Astrocyte of the cerebellum (primary cell): ENCODE measurements at regions not wholly inside any gene's neighbourhood (a gene's known extent, or its start where the extent isn't known, plus 50 kb on each side); places are given as distances from the start of the nearest gene placed in this dataset.

Source experiments
- DNase-seq: peaks from one replicate; pipeline ENCODE4 v3.0.0-alpha.2; 2011; ENCODE audit warnings: low read depth
- H3K4me3 ChIP-seq: 2 replicates; pipeline ENCODE4 v1.5.1; 2011; ENCODE audit warnings: mild to moderate bottlenecking, low read depth, low read length, moderate library complexity
- CTCF ChIP-seq: IDR thresholded peaks from 2 replicates; pipeline ENCODE4 v1.5.1; 2012; ENCODE audit warnings: low read length, low read depth, moderate library complexity, mild to moderate bottlenecking; ENCODE audit errors: missing control alignments
- in situ Hi-C: cut with HindIII; loops from 2 replicates; pipeline ENCODE4 v1.10.0; 2017; ENCODE audit warnings: low sequenced_read_pairs

- in situ Hi-C loops: loop anchor here (25.0 kb wide), 1 partner anchor 759 kb away; no protein-coding TSS in a partner anchor
Observed at GRCh38 chr5:113678202-113678601, 164.7 kb downstream of the YTHDC2 start.

GRCh38 chr5:113678924-113679575 is 165.6 kb downstream of the YTHDC2 start:
- no peak overlapping the region for H3K4me3 ChIP-seq
- in situ Hi-C loops: loop anchor here (25.0 kb wide), 1 partner anchor 758 kb away; no protein-coding TSS in a partner anchor
- peak; percentile 11 for DNase-seq
- peak; percentile 76 for TF ChIP-seq CTCF

More at GRCh38 chr5:113678202-113678601, 164.7 kb downstream of the YTHDC2 start:
- no peak for TF ChIP-seq CTCF
- no peak overlapping the region for H3K4me3 ChIP-seq
- DNase-seq: no peak

- in situ Hi-C loops: loop anchor here (25.0 kb wide), 1 partner anchor 757 kb away; no protein-coding TSS in a partner anchor
- TF ChIP-seq CTCF: no peak
- DNase-seq: no peak
- no peak overlapping the region for H3K4me3 ChIP-seq
Observed at GRCh38 chr5:113680534-113680933, 167.0 kb downstream of the YTHDC2 start.

GRCh38 chr5:113682497-113683136 is 169.1 kb downstream of the YTHDC2 start:
- in situ Hi-C loops: loop anchor here (25.0 kb wide), 1 partner anchor 755 kb away; no protein-coding TSS in a partner anchor
- no peak for TF ChIP-seq CTCF
- no peak overlapping the region for H3K4me3 ChIP-seq
- no peak for DNase-seq

- no peak for TF ChIP-seq CTCF
- in situ Hi-C loops: loop anchor here (25.0 kb wide), 1 partner anchor 754 kb away; no protein-coding TSS in a partner anchor
- no peak for DNase-seq
- H3K4me3 ChIP-seq: no peak overlapping the region
Observed at GRCh38 chr5:113683211-113683610, 169.7 kb downstream of the YTHDC2 start.

GRCh38 chr5:113686599-113686998 is 173.1 kb downstream of the YTHDC2 start:
- DNase-seq: no peak
- H3K4me3 ChIP-seq: no peak overlapping the region
- in situ Hi-C loops: loop anchor here (25.0 kb wide), 1 partner anchor 751 kb away; no protein-coding TSS in a partner anchor
- no peak for TF ChIP-seq CTCF
